IPS-NIHi11 (cell line): ENCODE measurements at regions not wholly inside any gene's neighbourhood (a gene's known extent, or its start where the extent isn't known, plus 50 kb on each side); places are given as distances from the start of the nearest gene placed in this dataset.
A peak's percentile ranks its signal among the peaks of the same experiment; 100 is the strongest.

Experiments used
- DNase-seq: peaks from one replicate; pipeline ENCODE4 v3.0.0; 2012; ENCODE audit warnings: mixed read lengths, low spot score

- no peak for DNase-seq
Measured at GRCh38 chr11:15584158-15584557, 469.4 kb downstream of the INSC start.

- DNase-seq, result no peak
Measured at GRCh38 chr11:15585602-15586331, 471.0 kb downstream of the INSC start.

DNA sequence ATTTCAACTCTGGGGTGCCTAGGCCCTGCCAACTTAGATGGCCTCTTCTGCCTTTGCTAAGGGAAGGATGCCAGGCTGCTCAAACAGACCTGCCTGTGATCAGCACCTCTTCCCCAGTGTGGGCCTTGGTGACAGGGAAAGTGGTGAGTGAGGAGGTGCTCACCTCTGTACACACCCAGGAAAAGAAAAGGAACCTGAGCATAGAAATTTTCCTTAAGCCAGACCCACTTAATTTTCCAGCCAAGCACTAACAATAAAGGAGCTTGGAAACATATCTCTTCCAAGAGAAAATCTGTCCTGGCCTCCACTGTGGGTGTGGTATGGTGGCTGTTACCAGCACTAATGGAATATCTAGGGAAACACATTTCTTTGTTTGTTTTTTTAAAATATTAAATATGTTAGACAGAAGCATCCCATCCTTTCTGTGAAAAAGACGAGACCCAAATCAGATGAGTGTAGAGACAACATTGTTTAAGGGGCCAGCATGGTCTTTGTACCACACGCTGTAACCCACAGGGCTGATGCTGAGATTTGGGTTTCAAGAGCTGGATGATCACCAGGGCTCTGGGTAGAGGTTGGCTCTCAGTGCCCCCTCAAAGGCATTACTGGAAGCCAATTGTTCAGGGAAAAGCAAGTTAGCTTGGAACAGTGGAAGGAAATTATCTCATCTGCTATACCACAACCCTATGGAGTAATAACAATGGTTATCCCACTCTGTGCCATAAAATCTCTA, 472.2 kb downstream of the INSC start:
- no peak for DNase-seq

DNA sequence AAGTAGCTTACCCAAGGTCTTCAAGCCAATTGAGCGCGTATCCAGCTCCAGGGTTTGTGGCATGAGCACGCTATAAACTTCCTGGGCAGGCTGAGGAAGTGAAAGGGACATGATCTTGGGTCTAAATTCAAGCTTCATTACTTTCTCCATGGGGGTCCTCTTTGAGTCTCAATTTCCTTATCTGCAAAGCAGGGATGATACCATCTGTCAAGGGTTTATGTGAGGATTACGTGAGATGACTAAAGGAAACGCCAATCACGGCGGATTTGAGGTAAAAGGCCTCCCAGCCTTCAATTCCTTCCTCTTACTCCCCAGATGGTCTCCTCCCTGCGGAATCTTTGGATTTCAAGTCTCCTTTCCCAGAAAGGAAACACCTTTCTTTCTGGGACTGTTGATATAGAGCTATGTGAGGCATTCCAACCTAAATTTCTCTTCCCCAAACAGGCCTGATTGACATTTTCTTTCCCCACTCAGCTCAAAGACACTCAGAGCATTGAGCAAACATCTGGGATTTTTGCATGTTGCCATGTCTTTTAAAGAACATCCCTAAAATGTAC, 474.4 kb downstream of the INSC start:
- no peak for DNase-seq

- no peak for DNase-seq
Measured at GRCh38 chr11:15590132-15590531, 475.4 kb downstream of the INSC start.

DNA sequence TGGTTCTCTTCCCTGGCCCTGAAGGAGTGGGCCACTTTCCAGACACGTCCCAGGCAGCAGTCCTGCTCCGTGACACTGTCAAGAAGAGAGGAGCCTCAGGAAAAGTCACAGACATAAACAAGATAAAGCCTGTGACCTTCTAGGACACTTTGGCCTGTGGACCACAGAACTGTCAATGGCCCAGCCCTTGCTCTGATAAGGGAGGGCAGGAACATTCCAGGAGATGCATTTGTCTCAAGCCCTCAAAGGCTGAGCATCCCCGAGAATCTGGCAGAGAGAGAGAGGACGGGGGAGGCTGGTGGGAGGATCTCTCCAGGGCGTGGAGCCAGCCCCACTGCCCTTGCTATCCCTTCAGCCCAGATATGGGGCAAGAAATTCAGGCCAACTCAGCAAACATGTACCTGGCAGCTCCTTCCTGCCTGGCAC, 476.4 kb downstream of the INSC start:
- DNase-seq, result no peak

GRCh38 chr11:15594607-15595006, 479.9 kb downstream of the INSC start:
- DNase-seq, result no peak

GRCh38 chr11:15599376-15599775, 484.7 kb downstream of the INSC start:
- DNase-seq, result no peak

DNA sequence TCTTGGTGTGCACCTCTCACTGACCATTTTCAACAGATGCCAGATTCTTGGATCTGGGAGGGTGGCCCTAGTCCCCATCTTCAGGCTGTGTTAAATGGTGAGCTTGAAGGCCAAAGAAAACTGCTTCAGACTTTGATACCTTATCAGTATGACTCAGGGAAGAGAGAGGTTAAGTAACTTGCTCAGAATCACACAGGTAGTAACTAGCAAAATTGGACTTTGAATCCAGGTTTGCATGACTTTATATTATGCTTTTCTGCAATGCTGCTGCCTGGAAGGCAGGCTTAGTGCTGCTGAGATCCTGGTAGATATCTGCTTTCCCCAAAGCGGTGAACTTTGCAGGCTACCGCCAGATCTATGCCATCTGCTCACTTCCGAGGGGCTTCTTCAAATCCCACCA, 487.3 kb downstream of the INSC start:
- DNase-seq, result no peak

DNA sequence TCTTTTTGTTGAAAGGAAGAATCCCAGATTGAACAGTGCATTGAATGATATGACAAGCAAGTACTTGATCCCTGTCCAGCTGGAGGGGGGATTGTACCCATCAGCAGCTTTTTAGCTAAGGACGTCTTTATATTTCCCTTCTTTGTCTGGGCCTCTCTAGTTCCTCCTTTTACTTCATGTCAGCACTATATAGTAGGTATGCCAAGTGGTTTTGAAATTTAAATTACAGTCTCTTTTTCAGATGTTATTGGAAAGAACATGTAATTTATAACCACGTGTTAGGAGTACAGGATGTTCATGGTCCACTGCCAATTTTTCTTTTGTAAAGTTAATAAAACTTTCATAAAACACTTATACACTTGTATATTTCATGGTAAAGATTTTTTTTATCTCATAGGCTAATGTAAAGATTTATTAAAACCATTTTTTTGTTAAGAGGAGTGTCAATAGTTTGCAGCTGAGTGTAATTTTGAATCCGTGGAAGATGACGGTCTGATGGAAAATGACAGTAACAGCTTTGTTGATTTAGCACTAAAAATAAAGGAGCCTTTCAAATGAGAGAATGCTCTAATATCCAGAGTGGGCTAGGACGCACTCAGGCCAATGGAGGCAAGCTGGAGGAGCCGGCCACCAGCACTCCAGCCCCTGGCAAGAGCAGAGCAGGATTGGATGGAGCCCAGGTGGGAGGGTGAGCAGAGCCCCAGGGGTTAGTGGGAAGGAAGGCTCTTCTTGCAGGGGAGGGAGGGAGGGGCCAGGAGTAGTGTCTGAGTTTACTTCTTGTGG, 488.3 kb downstream of the INSC start:
- no peak for DNase-seq

DNA sequence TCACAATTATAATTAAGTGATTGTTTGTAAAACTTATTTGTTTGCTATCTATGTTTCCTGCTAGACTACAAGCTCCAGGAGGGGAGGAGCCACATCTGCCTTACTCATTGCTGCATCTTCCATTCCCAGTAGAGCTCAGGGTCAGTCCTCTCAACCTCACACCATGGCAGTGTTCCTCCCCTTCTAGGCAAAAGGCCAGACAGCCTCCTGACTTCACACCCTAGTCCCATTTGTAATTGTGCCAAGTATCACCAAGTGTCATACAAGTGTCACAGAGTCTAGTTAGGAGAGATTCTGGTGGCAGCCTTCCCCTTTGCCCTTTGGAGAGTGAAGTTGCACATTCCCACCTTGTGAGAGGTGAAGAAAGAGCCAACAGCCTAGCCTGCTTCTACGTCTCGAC, 490.4 kb downstream of the INSC start:
- DNase-seq, result no peak

DNA sequence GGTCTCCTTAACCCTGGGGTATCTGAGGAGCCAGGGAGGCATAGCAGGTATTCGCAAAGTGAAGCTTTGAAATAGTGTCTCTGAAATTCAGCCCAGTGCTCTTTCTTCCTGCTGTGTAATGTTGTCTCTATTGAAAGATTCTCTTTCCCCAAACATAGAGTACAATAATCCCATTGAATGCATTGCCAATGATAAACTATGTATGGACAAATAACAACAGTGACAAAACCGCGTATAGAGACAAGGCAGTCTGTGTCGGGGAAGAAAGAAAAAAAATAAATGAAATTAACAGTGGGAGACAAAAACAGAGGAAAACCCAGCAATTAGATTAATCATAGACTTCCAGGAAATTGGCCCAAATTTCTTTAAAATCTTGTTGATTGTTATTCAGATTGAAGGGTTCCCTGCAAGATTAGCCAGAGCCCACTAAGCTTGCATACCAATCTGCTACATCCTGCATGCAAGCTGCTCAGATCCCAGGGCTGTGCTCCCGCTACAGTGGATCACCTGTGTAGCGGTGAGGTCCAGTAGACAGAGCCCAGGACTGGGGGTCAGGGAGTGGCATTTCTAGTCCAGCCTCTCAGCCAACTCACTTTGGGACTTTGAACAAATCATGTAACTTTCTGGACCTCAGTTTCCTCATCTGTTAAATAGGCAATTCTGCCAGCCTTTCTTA, 492.8 kb downstream of the INSC start:
- peak; percentile 35 for DNase-seq

DNA sequence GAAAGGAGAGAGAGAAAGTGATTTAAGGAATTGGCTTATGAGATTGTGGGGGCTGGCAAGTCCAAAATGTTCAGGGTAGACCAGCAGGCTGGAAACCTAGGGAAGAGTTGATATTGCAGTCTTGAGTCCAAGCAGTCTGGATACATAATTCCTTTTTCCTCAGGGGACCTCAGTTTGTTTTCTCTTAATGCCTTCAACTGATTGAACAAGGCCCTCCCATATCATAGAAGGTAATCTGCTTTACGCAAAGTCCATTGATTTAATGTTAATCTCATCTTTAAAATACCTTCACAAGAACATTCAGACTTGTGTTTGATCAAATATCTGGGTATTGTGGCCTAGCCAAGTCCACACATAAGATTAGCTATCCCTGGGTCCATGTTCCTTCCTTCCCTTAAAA, 494.7 kb downstream of the INSC start:
- DNase-seq, result no peak

DNA sequence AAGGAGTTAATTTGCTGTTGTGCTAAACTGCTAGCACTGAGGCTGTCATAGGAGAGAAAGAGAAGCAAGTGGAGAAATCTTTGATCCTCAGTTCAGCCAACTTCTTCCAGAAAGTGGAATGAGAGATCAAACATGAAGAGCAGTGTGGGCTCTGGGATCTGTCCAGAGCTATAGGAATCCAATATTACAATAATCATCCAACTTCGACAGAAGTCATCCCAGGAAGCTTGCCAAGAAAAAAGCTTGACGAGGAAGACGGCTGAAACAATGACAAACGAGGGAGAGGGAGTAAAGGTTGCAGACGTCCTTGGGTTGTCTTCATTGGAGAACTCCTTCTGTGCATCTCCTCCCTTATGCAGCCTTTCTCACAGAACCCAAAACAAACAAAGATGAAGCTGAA, 496.2 kb downstream of the INSC start:
- DNase-seq, result no peak

- DNase-seq, result no peak
Measured at GRCh38 chr11:15613251-15613650, 498.5 kb downstream of the INSC start.

DNA sequence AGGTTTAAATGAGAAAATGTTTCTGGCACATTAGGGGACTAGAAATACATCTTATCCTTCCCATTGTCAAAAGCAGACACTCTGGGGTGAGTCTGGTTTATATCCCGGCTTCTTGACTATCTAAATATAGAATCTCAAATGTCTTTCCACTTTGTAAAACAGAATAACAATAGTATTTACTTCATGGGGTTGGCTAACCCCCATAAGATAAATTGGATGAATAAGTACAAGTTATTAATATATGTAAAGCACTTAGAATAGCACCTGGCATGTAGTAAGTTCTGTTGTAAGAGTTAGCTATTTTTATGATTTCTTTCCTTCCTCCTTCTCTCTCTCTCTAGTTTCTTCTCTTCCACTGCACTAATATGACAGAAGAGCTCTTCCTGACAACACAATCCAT, 499.1 kb downstream of the INSC start:
- no peak for DNase-seq

DNA sequence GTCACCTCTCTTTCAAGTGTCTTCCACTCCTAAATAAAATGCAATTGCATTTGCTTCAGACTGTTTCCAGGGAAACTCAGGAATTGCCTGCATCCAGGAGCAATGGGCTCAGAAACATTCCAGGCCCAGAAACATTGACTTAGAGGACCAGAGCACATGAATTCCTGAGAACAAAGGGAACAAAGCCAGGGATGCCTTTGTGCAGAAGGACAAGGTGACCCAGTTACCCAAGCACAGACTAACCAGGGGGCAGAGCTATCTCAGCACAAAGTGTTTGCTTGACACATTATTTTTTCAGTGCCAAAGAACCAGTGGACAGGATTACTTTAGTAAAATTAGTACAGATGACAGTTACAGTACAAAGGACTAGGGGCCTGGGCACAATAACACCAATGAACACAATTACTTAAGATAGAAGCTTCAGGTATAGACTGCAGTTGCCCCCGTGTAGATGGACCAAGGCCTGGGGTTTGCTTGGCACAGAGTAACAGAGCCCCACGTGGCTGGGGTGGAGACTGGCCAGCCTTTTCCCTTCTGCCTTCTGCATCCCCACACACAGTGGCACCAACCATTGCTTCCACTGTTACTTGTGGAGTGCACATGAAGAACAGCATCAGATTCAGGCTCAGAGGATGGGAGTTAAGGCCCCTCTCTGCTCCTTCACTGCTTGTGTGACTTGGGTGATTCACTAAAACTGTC, 500.8 kb downstream of the INSC start:
- DNase-seq, result no peak

DNA sequence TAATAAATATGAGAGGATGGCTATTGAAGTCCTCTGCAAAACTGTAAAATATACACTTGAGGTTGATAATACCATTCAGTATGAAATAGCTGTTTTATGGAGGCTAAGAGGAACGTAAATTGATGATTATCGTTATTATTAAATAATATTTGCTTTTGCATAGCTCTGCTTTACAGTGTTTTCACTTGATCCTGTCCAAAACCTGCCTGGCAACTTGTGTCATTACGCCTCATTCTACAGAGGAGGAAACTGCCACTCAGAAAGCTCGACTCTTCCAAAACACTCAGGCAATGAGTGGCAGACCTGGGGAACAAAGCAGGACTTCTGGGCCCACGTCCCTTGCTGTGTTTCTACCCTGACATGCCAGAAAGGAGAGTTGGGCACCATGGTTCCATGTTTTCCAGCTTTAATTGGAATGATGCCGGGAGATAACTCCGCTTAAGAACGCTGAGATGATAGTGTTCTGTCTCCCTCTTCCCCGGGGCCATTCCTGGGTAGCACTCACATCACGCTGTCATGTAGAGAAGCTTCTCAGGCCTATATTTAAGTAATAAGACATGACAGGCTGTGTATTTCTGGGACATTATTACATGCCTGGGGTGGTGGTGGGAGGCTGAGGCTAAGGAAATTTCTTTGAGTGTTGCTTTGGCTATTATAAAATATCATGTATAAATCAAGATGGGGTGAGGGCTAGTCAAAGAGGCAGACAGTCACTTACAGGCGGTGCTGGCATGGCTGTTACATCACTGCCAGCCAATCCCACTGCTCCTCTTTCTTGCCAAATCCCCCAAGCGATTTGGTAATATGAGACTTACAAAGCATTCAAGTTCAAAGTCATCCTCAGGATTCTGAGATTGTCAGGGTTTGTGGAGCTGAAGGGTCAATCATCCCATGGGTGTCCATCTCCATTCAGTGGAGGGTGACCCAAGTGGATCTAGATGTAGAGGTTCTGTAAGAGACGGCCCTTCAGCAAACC, 501.7 kb downstream of the INSC start:
- no peak for DNase-seq

DNA sequence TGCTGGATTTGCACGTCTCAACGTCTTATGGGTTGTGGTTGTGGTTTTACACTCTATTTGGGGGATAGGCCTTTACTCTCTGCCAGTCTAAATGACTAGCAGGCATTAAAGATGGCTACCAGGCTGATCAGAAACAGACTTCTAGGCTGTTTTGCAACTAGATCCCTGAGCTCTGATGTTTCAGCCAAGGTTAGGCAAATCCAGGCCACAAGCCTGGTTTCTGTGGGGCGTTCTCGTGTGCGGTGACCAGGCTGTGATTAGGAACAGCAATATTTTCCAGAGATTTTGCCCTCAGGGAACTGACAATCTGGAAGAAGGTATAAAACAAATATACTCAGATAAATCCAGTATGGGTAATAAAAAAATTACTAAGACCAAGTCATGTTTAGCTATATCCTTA, 502.4 kb downstream of the INSC start:
- DNase-seq, result no peak

DNA sequence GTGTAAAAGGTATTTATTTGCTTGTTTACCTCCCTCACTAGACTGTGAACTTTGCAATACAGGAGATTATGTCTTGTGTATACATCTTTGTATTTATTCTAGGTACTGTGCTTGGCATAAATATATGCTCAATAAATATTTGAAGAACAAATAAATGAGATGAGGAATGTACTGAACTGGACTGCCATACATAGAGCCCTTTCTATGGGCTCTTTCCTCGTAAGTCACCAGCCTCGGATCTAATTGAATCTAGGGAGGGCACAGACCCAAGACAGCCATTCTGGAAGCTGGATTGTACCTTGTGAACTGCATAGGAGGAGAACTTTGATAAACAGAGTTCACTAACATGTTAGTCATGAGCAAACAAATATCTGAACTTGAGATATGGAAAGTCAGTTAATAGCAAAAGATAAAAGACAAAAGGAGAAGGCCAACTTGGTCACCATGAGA, 503.9 kb downstream of the INSC start:
- no peak for DNase-seq
